MM.1S (cell line): ENCODE measurements at regions not wholly inside any gene's neighbourhood (a gene's known extent, or its start where the extent isn't known, plus 50 kb on each side); places are given as distances from the start of the nearest gene placed in this dataset.

Experiments
- CTCF ChIP-seq: fragments of 300-600 bp; sonication (generic); IDR thresholded peaks from 2 replicates; pipeline ENCODE4 v1.5.1; 2016; ENCODE audit warnings: antibody characterized with exemption, low read length, mixed read lengths
- EZH2 ChIP-seq: fragments of 300-600 bp; sonication (generic); optimal IDR thresholded peaks from 2 replicates; pipeline ENCODE3; 2017; ENCODE audit warnings: low read depth, mild to moderate bottlenecking, antibody characterized with exemption, low read length, mixed read lengths
- EZH2phosphoT487 ChIP-seq: fragments of 300-600 bp; sonication (generic); IDR thresholded peaks from 2 replicates; pipeline ENCODE4 v1.6.1; 2018; ENCODE audit warnings: antibody characterized with exemption, low read length

- TF ChIP-seq CTCF: no peak
- no peak for TF ChIP-seq EZH2phosphoT487
- no peak for TF ChIP-seq EZH2
Measured at GRCh38 chr5:97508864-97509263, 325.8 kb upstream of the RIOK2 start.
